ENCODE measurements at regions not wholly inside any gene's neighbourhood (a gene's known extent, or its start where the extent isn't known, plus 50 kb on each side); places are given as distances from the start of the nearest gene placed in this dataset.

DNA sequence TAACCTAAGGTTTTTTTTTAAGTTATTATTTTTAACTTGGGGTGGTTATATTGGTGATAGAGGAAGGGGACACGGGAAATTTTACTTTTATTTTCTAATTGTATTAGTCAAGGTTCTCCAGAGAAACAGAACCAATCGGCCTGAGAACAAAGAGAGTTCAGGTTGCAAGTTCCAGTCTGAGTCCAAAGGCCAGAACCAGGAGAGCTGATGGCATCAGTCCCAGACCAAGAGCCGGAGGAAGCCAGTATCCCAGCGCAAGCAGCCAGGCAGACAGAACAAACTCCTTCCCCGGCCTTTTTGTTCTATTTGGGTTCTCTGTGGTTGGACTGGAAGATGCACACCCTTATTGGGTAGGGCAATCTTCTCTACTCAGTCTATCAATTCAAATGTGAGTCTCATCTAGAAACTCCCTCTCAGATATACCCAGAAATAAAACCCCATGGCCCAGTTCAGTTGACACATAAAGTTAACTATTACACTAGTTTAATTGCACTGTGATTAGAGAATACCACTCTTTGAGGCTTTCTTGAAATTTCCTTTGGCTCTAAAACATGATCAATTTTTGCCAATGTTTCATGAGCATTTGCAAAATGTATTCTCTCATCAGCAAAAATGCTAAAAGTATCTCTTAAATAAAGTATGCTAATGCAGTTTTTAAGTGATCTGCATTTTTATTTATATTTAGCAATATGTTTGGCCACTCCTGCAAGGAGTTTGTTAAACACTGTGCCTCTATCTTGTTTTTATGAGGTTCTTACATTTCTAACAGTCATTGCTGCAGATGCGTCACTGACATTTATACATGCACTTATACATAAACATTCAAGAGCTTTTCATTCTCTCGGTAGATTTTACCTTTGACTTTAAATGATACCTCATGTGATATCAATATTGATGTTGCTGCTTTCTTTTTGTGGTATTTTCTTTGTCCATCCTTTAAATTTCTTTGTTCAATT, 103.2 kb upstream of the SSTR4 start:
- TF ChIP-seq CTCF (IDR thresholded peaks at IDR 0.05 in 8 of 11, conservative IDR thresholded peaks at IDR 0.05 in 3 of 11) (no peak), POLR2A (IDR thresholded peaks at IDR 0.05) (no peak), POLR2AphosphoS5 (IDR thresholded peaks at IDR 0.05) (no peak)
